MM.1S (cell line): ENCODE measurements at regions not wholly inside any gene's neighbourhood (a gene's known extent, or its start where the extent isn't known, plus 50 kb on each side); places are given as distances from the start of the nearest gene placed in this dataset.
"Not testable (repeated sequence)": the region's sequence is repeated elsewhere in the genome, so short reads cannot be mapped to it uniquely, and the experiment has no call there.

ENCODE experiments used
- DNase-seq: peaks from one replicate; pipeline ENCODE4 v3.0.0-alpha.2; 2015
- H2AFZ ChIP-seq: fragments of 300-600 bp; sonication (generic); 2 replicates; pipeline ENCODE4 v1.6.0; 2016; ENCODE audit warnings: antibody characterized with exemption, low read length
- H3F3A ChIP-seq: fragments of 300-600 bp; sonication (generic); 2 replicates; pipeline ENCODE4 v1.6.1; 2016; ENCODE audit warnings: mild to moderate bottlenecking, antibody characterized with exemption, low read length, moderate library complexity, mixed read lengths; ENCODE audit not compliant: insufficient read depth
- H3K27ac ChIP-seq: fragments of 300-600 bp; sonication (generic); 2 replicates; pipeline ENCODE4 v1.5.1; 2016; ENCODE audit warnings: mild to moderate bottlenecking, low read length
- H3K27me3 ChIP-seq: fragments of 300-600 bp; sonication (generic); replicated peaks from 2 replicates; pipeline ENCODE4 v1.6.0; 2016; ENCODE audit warnings: low read length; ENCODE audit not compliant: insufficient read depth
- H3K36me3 ChIP-seq: fragments of 300-600 bp; sonication (generic); replicated peaks from 2 replicates; pipeline ENCODE4 v1.6.1; 2016; ENCODE audit warnings: mild to moderate bottlenecking, low read length, mixed read lengths; ENCODE audit not compliant: insufficient read depth
- H3K4me1 ChIP-seq: fragments of 300-600 bp; sonication (generic); 2 replicates; pipeline ENCODE4 v1.6.1; 2016; ENCODE audit warnings: low read length, mixed read lengths
- H3K4me2 ChIP-seq: fragments of 300-600 bp; sonication (generic); 2 replicates; pipeline ENCODE4 v1.6.0; 2016; ENCODE audit warnings: low read depth, low read length
- H3K4me3 ChIP-seq: fragments of 300-600 bp; sonication (generic); 2 replicates; pipeline ENCODE4 v1.5.1; 2016; ENCODE audit warnings: low read length, mixed read lengths
- H3K79me2 ChIP-seq: fragments of 300-600 bp; sonication (generic); 2 replicates; pipeline ENCODE4 v1.6.1; 2016; ENCODE audit warnings: mixed run types, low read length, mixed read lengths
- H3K9ac ChIP-seq: fragments of 300-600 bp; sonication (generic); 2 replicates; pipeline ENCODE4 v1.6.1; 2016; ENCODE audit warnings: low read length, mixed read lengths
- H3K9me2 ChIP-seq: fragments of 300-600 bp; sonication (generic); replicated peaks from 2 replicates; pipeline ENCODE4 v1.6.1; 2016; ENCODE audit warnings: mild to moderate bottlenecking, low read length, mixed read lengths; ENCODE audit not compliant: insufficient read depth
- H3K9me3 ChIP-seq: fragments of 300-600 bp; sonication (generic); replicated peaks from 2 replicates; pipeline ENCODE4 v1.6.1; 2016; ENCODE audit warnings: mild to moderate bottlenecking, low read length, mixed read lengths; ENCODE audit not compliant: insufficient read depth
- H4K20me1 ChIP-seq: fragments of 300-600 bp; sonication (generic); 2 replicates; pipeline ENCODE4 v1.6.1; 2016; ENCODE audit warnings: mild to moderate bottlenecking, low read length, moderate library complexity, mixed read lengths; ENCODE audit not compliant: insufficient read depth
- CTCF ChIP-seq: fragments of 300-600 bp; sonication (generic); IDR thresholded peaks from 2 replicates; pipeline ENCODE4 v1.5.1; 2016; ENCODE audit warnings: antibody characterized with exemption, low read length, mixed read lengths
- EZH2 ChIP-seq: fragments of 300-600 bp; sonication (generic); optimal IDR thresholded peaks from 2 replicates; pipeline ENCODE3; 2017; ENCODE audit warnings: low read depth, mild to moderate bottlenecking, antibody characterized with exemption, low read length, mixed read lengths
- EZH2phosphoT487 ChIP-seq: fragments of 300-600 bp; sonication (generic); IDR thresholded peaks from 2 replicates; pipeline ENCODE4 v1.6.1; 2018; ENCODE audit warnings: antibody characterized with exemption, low read length

- Histone ChIP-seq H3K27ac (no peak overlapping the region), H4K20me1 (no peaks in the 10 kb centered on the region), H3K4me3 (no peak overlapping the region), H2AFZ (no peak overlapping the region), H3K9ac (no peak overlapping the region), H3K4me2 (no peak overlapping the region), H3K9me3 (no peaks in the 10 kb centered on the region), H3K27me3 (no peaks in the 10 kb centered on the region), H3K4me1 (no peaks in the 10 kb centered on the region), H3K36me3 (no peaks in the 10 kb centered on the region), H3K9me2 (no peaks in the 10 kb centered on the region), H3F3A (no peaks in the 10 kb centered on the region), H3K79me2 (no peaks in the 10 kb centered on the region)
- no peak for DNase-seq
- TF ChIP-seq EZH2phosphoT487: no peak
These were observed 933.4 kb downstream of the KCNJ2 start for GRCh38 chr17:71102777-71103176.

- Histone ChIP-seq H3K9ac (no peak overlapping the region), H3K27ac (no peak overlapping the region), H4K20me1 (no peaks in the 10 kb centered on the region), H3K4me1 (no peaks in the 10 kb centered on the region), H3K9me3 (no peaks in the 10 kb centered on the region), H3K27me3 (no peaks in the 10 kb centered on the region), H2AFZ (no peak overlapping the region), H3K79me2 (no peaks in the 10 kb centered on the region), H3K4me2 (no peak overlapping the region), H3K4me3 (no peak overlapping the region), H3K36me3 (no peaks in the 10 kb centered on the region), H3F3A (no peaks in the 10 kb centered on the region), H3K9me2 (no peaks in the 10 kb centered on the region)
- TF ChIP-seq EZH2phosphoT487: no peak
- DNase-seq: no peak
These were observed 934.9 kb downstream of the KCNJ2 start for GRCh38 chr17:71104225-71104624.

- H3K36me3 ChIP-seq, H3F3A ChIP-seq, H3K27me3 ChIP-seq, H3K4me2 ChIP-seq, H3K9ac ChIP-seq, H3K9me2 ChIP-seq, H3K4me1 ChIP-seq, DNase-seq, H4K20me1 ChIP-seq, H3K27ac ChIP-seq, H3K4me3 ChIP-seq, H3K79me2 ChIP-seq, H3K9me3 ChIP-seq, H2AFZ ChIP-seq: not testable (repeated sequence)
These were observed 936.7 kb downstream of the KCNJ2 start for GRCh38 chr17:71106056-71106455.

DNA sequence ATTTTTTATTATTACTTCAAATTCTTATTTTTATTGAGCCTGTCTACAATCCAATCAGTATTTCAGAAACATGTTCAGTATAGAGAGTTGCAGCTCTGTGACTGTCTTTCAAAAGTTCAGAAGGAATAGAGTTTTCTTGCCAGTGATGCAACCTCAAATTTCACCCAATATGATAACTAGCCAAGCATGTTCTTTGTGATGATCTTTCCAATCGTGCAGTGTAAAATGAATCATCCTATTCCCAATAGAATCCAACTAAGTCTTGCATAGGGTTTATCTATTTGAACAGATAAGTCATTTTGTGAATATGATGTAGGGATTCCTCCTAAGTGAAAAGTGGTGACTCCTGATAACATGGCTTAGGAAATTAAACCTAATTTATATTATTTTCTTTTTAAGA, 937.8 kb downstream of the KCNJ2 start:
- no peak overlapping the region for H3K4me3 ChIP-seq
- H3K9me3 ChIP-seq: no peaks in the 10 kb centered on the region
- TF ChIP-seq EZH2phosphoT487 (no peak), CTCF (no peak), EZH2 (no peak)

DNA sequence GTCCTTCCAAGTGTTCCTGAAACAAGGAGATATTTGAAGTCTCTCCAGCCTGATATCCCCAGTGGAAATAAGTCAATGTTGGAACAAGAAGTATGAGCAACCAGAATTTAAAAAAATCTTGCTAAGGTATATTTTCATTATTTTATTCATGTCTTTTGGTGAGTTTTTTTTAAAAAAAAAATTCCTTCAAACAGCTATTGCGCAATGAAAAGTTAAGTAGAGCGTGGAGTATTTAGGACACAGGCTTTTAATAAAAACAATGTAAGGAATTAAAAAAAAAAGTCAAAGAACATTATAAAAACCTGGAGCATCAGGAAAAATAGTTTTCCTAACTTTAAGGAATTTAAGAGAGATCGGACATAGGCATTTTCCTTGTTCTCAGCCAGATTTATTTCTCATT, 940.4 kb downstream of the KCNJ2 start:
- H2AFZ ChIP-seq: no peak overlapping the region
- H3K79me2 ChIP-seq: no peaks in the 10 kb centered on the region
- H3K9me3 ChIP-seq: no peaks in the 10 kb centered on the region
- H3K4me3 ChIP-seq: no peak overlapping the region
- H3K4me1 ChIP-seq: no peaks in the 10 kb centered on the region
- TF ChIP-seq EZH2 (no peak), EZH2phosphoT487 (no peak), CTCF (no peak)
- no peak overlapping the region for H3K9ac ChIP-seq
- no peak for DNase-seq
- H3K4me2 ChIP-seq: no peak overlapping the region
- no peaks in the 10 kb centered on the region for H4K20me1 ChIP-seq
- H3K27me3 ChIP-seq: no peaks in the 10 kb centered on the region
- H3K27ac ChIP-seq: no peak overlapping the region
- no peaks in the 10 kb centered on the region for H3K36me3 ChIP-seq
- no peaks in the 10 kb centered on the region for H3K9me2 ChIP-seq
- no peaks in the 10 kb centered on the region for H3F3A ChIP-seq

More for the DNA sequence above, 937.8 kb downstream of the KCNJ2 start:
- Histone ChIP-seq H3K79me2 (no peaks in the 10 kb centered on the region), H3K9me2 (no peaks in the 10 kb centered on the region), H3F3A (no peaks in the 10 kb centered on the region), H3K4me1 (no peaks in the 10 kb centered on the region), H3K4me2 (no peak overlapping the region), H4K20me1 (no peaks in the 10 kb centered on the region), H3K9ac (no peak overlapping the region), H2AFZ (no peak overlapping the region), H3K27ac (no peak overlapping the region), H3K27me3 (no peaks in the 10 kb centered on the region), H3K36me3 (no peaks in the 10 kb centered on the region)
- no peak for DNase-seq
